NCI-H1105 treated with DMSO at 0.1 percent for 48 hours (cell line): ENCODE measurements at regions not wholly inside any gene's neighbourhood (a gene's known extent, or its start where the extent isn't known, plus 50 kb on each side); places are given as distances from the start of the nearest gene placed in this dataset.
A peak's percentile ranks its signal among the peaks of the same experiment; 100 is the strongest.
"Not testable (repeated sequence)": the region's sequence is repeated elsewhere in the genome, so short reads cannot be mapped to it uniquely, and the experiment has no call there.

Experiments
- DNase-seq: peaks from one replicate; lab custom pipeline; 2025; lab: John Stamatoyannopoulos, UW

DNA sequence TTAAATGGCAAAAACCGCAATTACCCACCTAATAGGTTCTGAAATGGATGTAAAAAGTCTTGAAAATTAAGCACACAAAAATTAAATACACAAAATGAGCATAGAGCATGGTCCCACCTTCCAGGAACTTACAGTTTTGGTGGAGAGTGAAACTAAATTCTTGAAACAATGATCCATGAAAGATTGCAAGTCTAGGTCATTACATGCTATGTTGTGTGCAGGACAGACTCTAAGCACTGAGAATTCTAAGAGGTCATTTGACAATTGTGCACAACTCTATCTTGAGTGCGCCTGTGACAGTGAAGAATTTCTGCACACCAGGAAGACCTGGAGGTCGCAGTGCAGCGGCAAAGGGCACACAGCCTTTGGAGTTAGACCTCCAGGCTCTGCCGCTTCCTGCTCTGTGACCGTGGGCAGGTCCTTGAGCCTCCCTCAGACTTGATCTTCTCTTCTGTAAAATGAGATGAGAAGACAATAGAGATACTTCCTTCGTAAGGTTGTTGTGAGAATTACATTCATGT, 153.3 kb upstream of the TPM1 start:
- DNase-seq = no peak

DNA sequence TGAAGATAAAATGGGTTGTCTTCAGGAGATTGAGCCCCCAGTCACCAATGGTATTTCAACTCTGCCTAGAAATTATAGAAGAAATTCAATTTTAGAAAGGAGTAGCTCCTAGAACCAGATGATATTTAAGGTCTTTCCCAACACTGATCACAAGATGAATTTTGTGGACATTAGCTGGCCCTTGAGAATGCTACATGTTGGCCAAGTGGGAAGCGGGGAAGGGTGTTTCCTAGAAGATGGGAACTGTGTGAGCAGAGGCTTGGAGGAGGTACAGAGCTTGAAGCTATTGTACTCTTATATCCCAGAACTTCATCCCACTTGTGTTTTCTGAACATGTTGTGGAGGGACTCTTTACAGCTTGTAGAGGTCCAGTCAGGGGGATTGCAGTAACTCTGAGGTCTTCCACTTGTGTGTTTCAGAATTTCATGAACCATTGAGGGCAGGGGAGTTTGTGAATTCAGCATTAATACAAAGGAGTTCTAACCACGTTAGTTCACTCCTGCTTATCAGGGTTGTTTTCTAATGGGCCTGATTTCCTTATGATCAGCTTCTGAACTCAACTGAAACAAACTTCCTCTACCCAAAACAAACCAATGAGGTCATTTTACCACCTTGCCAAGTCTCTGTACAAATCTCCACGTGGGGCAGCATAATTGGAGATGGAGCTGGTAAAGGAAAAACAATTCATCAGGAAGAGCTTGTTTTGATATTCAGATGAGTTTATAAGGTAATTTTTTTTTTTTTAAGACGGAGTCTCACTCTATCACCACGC, 152.6 kb upstream of the TPM1 start:
- no peak for DNase-seq

DNA sequence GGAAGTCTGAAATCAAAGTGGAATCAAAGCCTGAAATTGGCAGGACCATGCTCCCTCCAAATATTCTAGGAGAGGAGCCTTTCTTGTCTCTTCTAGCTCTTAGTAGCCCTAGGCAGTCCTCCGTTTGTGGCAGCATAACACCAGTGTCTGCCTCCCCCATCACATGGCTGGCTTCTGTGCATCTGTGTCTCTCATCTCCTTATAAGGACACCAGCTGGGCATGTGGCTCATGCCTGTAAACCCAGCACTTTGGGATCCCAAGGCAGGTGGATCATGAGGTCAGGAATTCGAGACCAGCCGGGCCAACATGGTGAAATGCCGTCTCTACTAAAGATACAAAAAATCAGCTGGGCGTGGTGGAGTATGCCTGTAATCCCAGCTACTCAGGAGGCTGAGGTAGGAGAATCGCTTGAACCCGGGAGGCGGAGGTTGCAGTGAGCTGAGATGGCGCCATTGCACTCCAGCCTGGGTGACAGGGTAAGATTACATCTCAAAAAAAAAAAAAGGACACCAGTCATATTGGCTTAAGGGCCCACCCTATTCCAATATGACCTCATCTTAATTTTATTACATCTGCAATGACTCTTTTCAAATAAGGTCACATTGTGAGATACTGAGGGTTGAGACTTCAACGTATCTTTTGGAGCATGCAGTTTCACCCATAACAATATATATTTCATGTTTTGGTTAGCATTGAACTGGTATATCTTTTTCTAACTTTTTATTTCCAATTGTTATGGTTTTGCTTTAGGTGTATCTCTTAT, 148.0 kb upstream of the TPM1 start:
- no peak for DNase-seq

DNA sequence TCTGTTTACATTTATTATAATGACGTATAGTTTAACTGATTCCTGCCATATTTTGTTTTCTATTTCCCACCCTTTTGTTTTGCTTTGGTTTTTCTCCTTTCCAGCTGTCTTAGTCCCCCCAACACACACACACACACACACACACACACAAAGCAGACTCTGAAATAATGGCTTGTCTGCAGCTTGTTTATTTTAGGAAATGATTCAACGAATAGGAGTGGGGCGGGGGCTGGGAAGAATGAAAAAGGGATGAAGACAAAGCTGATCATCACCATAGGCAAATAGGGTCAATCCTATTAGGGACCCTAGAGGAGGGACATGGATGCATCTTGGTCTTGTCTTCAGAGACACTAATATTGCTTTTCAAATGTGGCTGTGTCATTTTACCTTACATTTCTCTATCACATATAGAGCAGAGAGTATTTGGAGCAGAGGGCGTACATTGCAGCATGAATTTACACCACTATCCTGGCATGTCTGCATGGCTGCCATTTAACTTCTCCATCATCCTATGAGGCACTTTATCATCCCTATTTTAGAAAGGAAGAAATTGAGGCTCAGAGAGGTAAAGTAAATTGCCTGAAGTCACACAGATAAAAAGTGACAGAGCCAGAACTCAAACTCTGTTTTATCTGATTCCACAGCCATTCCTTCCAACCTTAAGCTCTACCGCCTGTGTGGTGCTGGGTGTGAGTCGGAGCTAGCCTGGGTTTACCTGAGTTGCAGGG, 147.2 kb upstream of the TPM1 start:
- DNase-seq = no peak

DNA sequence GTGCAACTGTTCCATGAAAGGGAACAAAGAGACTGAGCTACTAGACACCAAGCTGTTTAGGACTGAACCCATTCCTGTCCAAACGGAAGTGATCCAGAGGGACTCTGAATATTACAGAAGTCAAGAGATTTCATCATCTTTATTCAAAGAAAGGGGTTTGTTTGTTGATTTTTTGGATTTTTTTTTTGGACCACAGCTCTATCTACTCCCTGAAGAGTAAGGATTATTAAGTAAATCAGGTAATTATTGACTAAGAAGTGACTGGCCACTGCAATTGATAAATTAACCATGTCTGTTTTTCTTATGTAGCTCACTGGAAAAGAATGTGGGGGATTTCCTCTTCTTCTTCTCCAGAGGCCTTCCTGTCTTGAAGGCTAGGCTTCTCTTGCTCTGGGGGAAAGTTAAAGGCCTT, 146.6 kb upstream of the TPM1 start:
- DNase-seq = no peak

DNA sequence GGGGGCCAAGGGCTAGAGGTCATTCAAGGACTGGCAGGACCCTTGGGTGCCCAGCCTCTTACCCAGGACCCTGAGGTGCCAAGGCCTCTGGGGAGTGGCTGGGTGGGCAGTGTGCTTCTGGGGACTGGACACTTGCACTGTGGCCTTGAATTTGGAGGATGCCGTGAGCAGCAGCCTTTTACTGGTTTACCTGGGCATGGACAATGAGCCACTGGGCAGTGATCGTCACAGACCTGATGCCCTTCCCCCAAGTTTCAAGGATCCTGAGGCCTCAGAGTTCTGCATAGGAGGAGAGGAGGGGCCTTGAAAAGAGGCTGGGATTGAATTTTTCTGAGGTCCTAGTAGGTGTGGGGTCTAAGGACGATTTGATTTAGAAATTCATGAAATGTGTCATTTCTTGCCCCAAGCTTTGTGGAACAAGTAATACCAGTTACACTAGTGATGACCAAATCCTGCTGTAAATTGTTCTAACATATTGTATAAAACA, 146.1 kb upstream of the TPM1 start:
- DNase-seq = no peak

DNA sequence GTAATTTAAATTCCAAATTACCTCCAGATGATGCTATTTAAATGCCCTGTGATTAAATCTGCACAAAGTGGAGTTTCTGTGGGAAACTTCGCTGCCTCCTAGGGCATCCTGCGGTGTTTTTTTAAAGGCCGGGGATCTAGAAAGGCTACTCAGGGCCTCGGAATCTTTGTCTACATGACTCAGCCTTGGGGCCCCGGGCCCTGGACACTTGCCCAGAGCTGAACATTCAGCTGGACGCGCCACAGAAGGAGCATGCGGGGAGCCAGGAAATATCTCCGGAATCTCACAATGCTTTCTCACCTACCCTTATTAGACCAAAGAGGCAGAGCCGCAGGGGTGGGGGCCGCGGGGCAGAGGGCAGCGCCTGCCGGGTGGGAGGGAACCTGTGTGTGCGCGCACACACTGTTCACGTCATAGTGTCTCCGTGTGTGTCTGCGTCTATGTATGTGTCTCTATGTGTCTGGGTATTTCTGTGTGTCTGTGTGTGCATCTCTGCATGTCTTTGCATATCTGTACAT, 145.5 kb upstream of the TPM1 start:
- no peak for DNase-seq

DNA sequence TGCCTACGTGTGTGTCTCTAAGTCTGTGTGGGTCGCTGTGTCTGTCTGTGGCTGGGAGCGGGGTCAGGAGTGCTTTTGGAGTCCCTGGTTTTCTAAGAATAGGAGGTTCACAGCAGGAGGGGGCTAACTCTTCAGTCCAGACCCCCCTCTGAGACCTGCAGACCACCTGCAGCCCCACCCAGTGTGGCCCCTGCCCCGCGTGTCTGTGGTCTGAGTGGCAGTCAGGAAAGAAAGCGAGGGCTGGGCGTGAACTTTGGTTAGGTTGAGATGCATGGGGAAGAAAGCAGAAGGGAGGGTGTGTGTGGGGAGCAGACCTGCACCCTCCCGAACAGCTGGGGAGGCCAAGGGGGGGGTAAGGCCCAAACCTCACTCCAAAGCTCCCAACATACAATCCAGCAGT, 144.9 kb upstream of the TPM1 start:
- DNase-seq = no peak

DNA sequence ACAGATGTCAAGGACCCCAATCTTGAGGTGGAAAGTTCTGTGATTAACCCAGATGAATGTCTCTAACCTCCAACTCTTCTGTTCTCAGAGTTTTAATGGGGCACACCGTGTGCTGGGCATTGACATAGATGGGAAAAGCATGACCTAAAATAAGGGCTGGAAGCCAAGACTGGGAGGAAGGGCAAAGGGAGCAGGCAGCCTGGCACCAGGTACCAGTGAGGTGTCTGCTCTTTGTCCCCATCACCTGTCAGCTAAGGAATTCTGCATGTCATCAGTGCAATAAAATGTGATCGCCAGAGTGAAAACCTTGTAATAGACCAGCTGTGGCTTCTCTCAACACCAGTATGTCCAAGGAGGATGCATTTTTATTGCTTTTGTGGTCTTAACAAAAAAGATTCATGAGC, 143.5 kb upstream of the TPM1 start:
- peak; percentile 17 for DNase-seq

DNA sequence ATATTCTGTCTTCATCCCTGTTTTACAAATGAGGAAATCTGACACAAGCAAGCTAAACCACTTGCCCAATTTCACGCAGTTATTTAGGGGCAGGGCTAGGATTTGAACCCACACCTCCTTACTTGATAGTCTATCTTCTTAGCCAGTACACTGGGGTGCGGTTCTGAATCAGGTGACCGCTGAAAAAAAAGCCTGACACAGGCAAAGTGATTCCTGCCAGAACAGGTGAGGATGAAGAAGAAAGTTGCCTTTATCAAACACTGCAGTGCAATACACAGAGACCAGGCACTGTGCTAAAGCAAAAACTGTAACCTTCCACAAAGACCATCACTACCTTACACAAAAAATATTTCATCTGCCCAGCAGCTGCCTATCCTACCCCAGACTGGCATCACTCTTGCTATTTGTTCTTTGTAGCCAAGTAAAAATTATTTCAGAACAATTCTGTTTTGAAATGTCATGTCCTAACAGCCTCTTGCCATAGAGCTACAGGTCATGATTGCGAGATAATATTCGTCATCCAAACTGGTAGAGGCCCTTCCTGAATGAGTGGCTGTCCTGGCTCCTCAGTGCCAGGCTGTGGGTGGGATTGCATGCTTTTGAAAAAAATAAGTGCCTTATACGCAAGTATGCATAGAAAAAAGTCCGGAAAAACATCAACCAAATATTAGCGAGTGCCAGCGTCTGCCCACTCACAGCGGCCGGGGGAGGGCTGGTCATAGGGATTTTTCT, 142.3 kb upstream of the TPM1 start:
- no peak for DNase-seq

DNA sequence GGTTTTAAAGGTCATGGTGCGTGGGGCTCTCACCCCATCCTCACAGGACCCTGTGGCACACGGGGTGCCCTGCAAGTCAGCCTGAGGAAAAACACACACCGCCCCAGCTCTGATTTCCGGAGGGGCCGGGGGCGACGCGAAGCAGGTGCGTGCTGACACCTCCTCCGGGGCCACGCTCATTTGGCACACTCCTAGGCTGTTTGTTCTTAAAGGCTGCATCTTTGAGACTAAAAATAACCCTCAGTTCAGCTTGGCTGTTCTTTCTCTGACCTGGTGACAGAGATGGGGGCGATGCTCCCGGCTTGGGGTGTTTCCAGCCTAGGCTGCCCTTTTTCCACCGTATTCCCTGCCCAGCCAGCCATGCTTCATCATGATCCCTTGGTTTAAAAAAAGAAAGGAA, 141.5 kb upstream of the TPM1 start:
- no peak for DNase-seq

DNA sequence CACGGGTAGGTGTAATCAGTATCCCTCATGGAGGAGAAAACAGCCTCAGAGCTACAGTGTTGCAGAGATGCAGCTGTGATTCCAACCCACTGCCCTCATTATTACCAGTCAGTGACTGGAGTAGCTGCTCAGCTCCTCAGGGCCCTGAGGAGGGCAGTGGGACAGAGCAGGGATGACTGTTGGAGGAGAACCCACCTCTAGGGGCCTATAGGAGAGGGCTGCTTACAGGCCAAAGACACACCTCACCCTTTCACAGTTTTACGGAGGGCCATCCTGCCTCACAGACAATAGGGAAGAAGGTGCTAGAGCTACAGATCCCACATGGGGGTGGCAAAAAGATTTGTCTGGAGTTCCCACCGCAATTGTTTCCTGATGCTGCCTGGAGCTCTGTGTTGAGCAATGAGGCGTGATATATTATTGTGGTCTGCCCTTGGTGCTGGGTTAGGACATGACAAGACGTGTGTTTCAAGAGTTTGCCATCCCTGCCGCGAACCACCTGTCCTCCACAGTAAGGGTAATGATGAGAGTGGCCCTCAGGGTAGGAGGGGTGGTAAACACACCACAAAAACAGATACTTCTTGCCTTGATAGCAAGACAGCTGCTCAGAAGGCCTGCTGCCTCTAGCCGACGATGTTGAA, 140.5 kb upstream of the TPM1 start:
- no peak for DNase-seq

DNA sequence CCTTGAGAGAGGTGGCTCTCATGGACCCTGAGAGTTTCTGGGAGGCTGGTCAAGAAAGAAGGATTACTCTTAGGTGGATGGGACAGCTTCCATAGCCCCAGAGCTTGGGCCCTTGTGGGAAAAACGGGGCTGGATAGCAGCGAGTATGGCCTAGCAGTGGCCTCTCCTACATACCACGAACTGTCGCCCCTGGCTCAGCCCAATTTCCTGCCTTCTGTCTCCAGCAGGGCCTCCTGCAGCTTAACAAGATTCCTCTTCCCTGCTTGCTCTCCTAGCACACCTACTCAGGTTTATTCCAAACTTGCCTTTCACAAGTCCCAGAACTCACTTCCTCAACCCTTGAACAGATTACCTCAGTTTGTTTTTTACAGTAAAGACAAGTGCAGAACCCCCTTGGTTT, 139.7 kb upstream of the TPM1 start:
- no peak for DNase-seq

DNA sequence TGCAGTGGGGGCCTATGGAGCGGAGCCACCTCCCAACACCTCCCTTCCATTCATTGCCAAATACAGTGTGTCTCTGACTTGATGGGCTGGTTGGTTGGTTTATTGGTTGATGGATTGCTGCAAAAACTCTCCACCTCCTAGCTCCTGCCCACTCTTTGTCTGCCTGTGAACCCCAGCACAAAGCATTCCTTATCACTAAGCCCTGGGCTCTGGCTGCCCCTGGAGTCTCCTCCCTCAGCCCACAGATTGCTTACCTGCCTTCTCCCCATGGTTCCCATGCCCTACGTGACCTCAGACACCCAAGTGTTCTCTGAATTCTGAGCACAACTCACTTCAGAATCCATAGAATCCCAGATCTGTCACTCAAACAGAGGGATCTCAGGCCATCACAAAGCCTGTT, 139.1 kb upstream of the TPM1 start:
- no peak for DNase-seq

DNA sequence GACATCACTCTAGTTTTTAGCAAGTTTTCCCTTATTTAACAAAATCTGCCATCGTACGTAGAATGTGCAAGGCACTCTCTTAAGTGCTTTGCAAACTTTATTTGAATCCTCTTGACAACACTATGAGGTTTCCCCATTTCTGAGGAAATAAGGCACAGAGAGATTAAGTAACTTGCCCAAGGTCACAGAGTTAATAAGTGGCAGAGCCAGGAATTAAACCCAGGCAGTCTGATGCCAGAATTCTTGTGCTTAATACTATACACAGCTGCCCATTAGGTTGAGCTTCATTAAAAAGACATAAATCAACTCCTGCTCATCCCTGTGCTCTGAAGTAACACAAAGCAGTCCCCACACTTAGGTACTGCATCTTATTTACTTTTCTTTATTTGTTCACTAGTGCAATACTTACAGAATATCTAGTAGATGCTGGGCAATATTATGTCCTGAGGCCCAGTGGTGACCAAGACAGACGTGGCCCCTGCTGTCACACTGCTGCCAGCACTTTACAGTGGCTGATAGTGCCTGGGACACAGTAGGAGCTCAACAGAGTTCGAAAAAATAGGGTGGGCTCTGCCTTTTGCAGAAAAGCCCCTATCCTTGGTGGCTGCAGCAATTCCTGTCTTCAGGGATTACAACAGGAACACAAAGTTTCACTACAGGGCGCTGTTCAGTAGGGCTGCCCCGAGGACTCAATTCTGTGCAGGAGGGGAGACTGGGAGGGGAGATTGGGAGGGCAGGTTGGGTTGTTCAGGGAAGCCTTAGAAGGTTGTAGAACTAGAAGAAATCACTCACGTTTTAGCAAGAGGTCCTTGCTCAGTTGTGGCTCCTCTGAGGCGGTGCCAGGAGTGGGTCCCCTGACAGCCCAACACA, 138.3 kb upstream of the TPM1 start:
- no peak for DNase-seq

DNA sequence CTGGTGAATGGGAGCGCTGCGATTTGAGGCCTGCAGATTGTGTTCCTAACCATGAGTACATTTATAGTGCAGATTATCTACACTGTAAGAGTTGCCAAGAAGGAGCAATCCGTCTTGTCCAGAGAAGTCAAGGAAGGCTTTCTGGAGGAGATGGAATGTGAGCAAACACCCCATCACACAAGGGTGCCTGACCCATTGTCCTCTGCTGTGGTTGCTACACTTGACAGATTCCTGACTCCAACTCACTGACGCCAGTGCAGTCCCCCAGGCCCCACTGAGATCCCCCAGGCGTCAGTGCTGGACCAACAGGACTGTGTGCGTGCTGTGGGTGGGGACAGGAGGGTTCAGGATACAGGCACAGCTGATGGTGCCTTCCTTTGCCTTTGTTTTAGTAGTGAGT, 135.9 kb upstream of the TPM1 start:
- no peak for DNase-seq

DNA sequence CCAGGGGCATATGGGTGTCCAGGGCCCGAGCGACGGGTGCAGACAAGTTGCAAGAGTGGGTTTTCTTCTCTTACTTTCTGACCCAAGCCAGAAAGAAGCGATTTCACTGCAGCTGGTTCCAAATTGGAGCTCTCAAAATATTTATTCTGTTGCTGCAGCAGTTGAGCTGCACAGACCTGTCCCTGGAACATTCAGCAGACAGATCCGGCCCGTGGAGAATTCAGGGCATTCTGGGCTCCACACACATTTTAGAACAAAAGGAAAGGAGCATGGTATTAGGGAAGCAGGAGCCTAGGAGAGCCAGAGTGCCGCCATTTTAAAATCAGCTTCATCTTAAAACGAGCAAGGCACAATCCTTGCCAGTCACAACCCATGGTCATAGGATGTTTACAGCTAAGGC, 135.3 kb upstream of the TPM1 start:
- no peak for DNase-seq

DNA sequence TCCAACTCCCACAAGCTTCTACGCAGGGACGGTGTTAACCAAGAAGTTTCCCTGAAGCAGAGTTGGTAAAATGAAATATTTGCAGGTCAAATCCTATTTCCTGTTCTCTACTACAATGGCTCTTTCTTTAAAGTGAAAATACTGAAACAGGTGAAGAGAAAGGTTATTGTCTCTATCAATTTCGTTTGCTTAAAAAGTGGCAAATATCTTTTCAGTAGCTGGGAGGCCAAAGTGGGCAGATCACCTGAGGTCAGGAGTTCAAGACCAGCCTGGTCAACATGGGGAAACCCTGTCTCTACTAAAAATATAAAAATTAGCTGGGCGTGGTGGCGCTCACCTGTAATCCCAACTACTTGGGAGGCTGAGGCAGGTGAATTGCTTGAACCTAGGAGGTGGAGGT, 134.2 kb upstream of the TPM1 start:
- DNase-seq = not testable (repeated sequence)

DNA sequence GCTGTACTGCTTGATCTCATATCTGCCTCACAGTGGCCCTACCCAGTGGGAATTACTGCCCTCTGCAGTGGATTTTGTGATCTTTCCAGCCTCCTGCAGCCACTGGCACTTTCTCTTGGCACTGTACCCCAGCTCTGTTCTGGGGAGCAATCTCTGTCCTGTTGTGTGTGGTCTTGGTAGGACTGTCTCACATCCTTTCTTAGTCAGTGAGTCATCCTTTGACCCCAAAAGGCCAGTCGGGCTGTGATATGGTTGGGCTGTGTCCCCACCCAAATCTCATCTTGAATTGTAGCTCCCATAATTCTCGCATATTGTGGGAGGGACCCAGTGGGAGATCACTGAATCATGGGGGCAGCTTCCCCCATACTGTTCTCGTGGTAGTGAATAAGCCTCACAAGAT, 133.3 kb upstream of the TPM1 start:
- DNase-seq = no peak

DNA sequence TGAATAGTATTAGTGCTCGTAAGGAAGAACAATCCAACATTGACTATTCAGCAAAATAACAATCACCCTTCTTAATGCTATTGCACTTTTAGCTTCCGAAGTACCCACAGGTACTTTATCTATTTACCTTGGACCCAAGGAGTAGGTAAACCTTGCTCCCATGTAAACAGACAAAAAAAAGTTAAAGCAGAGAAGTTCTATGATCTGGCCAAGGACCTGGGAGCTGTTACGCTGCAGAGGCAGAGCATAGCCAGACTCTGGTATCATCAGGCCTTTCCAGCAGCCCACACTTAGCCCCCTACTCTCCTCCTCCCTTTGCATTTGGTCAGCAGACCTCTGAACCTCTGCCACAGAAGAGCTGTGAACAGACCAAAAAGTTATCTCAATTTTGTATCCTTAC, 130.3 kb upstream of the TPM1 start:
- DNase-seq = no peak
